ENCODE measurements at regions not wholly inside any gene's neighbourhood (a gene's known extent, or its start where the extent isn't known, plus 50 kb on each side); places are given as distances from the start of the nearest gene placed in this dataset.
"Not testable (repeated sequence)": the region's sequence is repeated elsewhere in the genome, so short reads cannot be mapped to it uniquely, and the experiment has no call there.

- no peak for DNase-seq
Measured at GRCh38 chr16:5781436-5781835, 683.8 kb upstream of the EEF2KMT start.

DNA sequence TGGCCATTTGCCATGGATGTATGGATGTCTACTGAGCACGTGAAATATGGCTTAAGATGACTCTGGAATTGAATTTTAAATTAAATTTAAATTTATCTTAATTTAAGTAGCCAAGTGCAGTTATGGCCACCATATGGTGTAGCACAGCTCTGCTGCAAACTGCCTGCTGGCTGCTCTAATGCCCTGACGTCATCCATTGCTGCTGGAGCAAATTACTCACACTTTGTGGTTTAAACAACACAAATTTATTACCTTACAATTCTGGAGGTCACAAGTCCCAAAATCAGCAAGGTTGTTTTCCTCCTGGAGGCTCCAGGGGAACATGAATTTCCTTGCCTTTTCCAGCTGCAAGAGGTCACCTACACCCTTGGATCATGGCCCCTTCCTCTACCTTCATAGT, 679.3 kb upstream of the EEF2KMT start:
- DNase-seq, result no peak

DNA sequence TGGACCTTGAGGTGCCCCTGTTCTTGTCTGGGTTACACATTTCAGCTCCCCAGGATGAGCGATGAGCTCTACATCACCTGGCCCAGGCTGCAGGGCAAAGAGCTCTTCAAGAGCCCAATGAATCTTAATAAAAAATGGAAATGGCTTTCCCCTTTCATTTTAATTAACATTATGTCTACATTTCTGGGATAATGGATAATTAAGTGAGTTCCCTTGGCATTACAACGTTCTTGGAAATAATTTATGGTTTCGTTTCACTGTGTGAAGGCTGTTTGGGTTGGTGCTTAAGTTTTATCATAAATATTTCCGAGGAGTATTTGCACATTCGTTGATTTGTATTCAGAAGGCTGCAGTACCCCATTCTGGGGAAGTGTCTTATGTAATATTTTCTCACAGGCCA, 678.3 kb upstream of the EEF2KMT start:
- DNase-seq, result no peak

GRCh38 chr16:5770118-5770517, 672.5 kb upstream of the EEF2KMT start:
- no peak for DNase-seq

GRCh38 chr16:5769513-5769912, 671.9 kb upstream of the EEF2KMT start:
- no peak for DNase-seq

- DNase-seq, result no peak
Measured at GRCh38 chr16:5768445-5768844, 670.9 kb upstream of the EEF2KMT start.

- DNase-seq, result no peak
Measured at GRCh38 chr16:5763176-5763575, 665.6 kb upstream of the EEF2KMT start.

- no peak for DNase-seq
Measured at GRCh38 chr16:5762362-5762761, 664.8 kb upstream of the EEF2KMT start.

DNA sequence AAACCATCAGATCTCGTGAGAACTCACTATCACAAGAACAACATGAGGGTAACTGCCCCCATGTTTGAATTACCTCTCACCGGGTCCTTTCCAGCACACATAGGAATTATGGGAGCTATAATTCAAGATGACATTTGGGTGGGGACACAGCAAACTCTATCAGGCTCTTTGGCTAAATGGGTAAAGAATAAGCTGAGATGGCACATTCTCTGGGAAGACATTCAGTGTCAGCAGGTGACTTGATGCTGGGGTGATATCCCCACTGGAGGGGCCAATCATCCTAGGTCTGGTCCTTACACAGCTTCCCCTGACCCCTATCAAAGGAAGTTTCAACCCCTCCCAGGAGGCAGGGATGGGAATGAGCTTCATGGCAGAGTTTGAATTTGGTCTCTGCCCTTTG, 664.0 kb upstream of the EEF2KMT start:
- no peak for DNase-seq

DNA sequence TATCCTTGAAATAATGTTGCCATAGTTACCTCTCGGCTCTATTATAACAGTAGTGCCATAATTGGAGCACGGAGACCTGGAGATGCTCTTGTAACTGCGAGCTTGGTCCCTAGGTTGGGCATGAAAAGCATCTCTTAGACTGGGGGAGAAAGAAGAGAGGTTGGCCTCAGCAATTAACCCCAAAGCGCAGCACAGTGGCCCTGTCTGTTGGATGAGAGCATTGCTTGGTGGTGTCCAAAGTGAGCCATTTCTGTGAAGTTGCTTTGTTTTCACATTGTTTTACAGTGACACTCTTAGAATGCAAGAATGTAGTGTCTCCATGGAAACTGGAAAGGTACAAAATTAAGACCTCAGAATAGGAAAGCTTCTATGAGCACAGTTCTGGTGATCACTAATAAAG, 660.7 kb upstream of the EEF2KMT start:
- no peak for DNase-seq

GRCh38 chr16:5756969-5757368, 659.4 kb upstream of the EEF2KMT start:
- no peak for DNase-seq

GRCh38 chr16:5753381-5753780, 655.8 kb upstream of the EEF2KMT start:
- no peak for DNase-seq

DNA sequence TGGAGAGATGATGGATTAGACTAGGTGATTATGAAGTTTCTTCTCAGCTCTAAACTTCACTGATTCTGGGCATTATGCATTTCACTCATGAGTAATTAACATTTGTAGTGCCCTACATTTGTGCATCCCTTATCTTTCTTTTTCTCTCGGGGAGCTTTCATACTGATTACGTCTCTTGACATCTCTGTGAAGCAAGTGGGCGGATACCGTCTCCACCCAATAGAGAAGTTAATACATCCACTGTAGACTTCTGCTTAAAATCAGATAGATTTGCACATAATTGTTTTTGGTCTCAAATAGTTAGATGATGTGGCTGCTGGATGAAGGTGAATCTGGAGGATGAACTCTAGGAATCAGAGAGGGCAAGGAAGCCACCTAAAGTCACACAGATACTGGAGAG, 653.6 kb upstream of the EEF2KMT start:
- no peak for DNase-seq

- DNase-seq, result not testable (repeated sequence)
Measured at GRCh38 chr16:5750439-5750838, 652.8 kb upstream of the EEF2KMT start.

DNA sequence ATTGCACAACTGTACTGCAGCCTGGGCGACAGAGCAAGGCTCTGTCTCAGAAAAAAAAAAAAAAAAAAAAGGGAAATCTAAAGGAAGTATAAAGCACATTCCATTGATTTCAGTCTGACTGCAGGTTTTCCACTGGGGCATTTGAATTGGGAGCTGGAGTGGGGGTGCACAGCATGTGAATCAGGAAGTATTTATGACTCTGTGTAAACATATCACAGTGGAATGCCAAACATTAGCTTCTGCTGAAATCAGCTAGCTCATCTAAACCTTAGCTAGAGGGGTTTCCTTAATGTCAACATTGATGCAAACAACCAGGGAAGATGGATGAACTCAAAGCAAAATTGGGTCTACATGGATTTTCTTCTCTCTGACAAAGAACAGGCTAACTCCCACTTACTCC, 641.0 kb upstream of the EEF2KMT start:
- DNase-seq, result no peak

DNA sequence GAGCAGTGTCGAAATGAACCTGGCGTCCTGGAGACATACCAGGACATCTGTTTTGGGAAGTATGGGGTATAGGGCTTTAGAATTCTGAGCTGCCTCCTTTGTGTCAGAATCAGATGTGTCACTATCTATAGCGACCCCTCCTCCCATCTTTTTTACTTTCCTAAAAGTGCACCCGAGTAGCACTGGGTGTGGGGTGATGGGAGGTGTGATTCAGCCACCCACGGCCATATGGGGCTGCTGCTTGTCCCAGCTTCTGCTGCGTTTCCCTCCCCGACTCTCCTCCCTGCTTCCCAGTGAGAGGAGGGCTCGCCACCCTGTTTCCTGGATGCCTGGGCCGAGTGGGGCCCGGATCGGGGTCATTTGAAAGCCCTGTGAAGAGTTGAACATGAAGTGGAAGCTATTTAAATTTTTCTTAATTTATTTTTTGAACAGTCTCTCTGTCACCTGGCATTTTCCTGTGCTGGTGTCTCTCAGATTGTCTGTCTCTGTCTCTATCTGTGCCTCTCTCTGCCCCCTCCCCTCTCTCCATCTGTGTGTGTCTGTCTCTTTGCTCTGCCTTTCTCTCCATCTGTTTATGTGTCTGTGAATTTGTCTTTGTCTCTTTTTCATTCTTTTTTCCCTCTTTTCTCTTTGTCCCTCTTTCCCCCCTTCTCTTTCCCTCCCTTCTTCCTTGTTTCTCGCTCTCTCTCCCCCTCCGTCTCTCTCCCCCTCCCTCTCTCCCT, 638.8 kb upstream of the EEF2KMT start:
- DNase-seq, result no peak

DNA sequence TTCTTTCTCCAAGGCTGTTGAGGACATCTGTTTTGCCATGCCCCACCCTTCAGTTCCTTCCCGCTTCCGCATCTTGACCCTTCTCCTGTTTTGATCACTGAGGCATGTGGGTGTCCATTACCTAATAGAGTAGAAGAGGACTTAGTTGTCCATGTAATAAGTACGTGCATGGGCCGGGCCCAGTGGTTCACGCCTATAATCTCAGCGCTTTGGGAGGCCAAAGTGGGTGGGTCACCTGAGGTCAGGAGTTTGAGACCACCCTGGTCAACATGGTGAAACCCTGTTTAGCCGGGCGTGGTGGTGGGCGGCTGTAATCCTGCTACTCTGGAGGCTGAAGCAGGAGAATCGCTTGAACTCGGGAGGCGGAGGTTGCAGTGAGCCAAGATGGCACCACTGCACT, 637.8 kb upstream of the EEF2KMT start:
- DNase-seq, result no peak

DNA sequence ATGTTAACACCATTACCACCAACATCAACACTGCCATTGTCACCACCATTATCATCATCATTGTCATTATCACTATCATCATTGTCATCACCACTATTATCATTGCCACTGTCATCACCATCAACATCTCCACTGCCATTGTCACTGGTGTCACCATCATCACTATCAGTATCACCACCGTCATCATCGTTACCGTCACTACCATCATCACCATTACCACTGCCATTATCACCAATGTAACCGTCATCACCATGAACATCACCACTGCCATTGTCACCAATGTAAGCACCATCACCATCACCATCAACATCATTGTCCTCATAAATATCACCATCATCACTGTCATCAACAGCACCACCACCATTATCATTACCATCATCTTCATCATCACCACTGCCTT, 633.2 kb upstream of the EEF2KMT start:
- no peak for DNase-seq

GRCh38 chr16:5722116-5722619, 624.6 kb upstream of the EEF2KMT start:
- DNase-seq, result no peak

DNA sequence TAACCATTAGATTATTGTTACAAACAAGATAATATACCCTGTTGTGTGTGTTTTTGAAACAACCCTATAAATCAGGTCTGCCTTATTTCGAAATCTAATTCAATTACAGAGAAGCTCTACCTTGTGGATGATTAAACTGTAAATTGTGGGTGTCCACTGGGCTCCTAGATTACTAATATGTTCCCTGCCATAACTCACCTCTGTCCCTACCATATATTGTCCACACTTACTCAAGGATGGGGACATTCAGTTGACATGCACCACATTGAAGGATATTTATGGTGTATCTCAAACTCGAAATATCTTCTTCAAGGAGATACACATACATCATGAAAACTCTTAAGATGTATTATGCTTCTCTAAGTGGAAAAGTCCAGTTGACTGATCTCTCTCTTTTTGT, 617.6 kb upstream of the EEF2KMT start:
- no peak for DNase-seq

DNA sequence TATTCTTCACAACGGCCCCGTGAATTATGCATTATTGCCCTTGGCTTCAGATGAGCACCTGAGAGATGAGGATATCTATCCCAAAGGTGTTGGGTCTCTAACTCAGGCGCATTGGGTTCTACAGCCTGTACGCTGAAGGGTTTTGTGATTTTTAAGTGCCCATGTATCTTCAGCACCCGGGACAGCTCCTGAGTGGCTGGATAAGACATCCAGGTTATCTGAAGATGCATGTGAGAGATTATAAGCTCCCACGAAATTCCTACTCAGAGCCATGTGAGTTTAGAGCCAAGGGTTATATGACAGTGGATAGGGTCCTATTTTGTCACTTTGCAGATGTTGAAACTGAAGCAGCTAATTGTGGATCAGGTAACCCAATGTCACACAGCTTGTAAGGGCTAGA, 612.3 kb upstream of the EEF2KMT start:
- no peak for DNase-seq

GRCh38 chr16:5706211-5706610, 608.6 kb upstream of the EEF2KMT start:
- no peak for DNase-seq

DNA sequence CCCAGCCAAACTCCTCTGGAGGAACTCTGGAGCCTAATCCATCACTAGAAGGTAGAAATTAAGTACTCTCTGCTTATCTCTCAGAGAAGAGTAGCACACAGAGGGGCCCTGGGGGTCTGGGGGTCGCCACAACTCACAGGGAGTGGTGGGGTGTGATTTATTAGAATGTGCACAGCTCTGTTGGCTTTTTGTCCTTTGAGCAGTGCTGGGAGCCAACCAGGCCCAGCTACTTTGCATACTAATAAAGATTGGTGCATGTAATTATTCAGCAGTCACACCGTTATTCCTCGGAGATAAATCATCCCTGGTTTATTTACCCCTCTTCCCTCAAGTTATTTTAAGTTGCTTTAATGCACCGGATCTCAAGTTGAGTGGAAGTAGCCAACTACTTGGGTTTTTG, 606.7 kb upstream of the EEF2KMT start:
- no peak for DNase-seq

GRCh38 chr16:5693426-5693825, 595.8 kb upstream of the EEF2KMT start:
- DNase-seq, result no peak

DNA sequence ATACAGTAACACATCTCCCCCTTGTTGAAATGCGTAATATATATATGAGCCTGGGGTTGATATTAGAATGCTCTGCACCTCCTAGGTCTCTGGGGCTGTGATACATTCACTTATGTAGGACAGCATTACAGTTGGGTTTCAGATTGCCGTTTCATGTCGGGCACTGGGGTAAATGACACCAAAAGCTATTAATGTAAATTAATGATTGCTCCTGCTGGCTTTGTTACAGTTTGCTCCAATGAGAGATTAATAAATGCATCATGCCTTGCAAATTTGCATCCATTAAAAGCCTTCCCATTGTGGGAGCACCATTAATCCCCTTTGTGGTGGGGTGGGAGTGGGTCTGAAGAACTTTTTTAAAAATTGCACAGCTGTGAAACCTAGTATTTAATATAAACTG, 584.4 kb upstream of the EEF2KMT start:
- no peak for DNase-seq
